ENCODE measurements at regions not wholly inside any gene's neighbourhood (a gene's known extent, or its start where the extent isn't known, plus 50 kb on each side); places are given as distances from the start of the nearest gene placed in this dataset.
"Not testable (repeated sequence)": the region's sequence is repeated elsewhere in the genome, so short reads cannot be mapped to it uniquely, and the experiment has no call there.

DNA sequence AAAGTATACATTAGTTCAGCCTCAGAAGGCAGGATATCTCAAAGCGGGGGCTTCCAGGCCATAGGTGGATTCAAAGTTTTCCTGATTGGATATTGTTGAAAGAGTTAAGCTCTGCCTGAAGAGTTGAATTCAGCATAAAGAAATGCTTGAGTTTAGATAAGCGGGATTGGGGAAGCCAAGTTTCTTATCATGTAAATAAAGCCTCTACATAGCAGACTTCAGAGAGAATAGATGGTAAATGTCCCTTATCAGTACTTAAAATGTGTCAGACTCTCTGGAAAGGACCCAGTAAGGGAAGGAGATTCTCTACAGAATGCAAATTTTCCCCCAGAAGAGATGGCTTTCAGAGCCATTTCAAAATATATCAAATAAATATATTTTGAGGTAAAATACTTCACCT lies 423.5 kb downstream of the SHISA9 start:
- intact Hi-C loops (cut with micrococcal nuclease), result no loop called here
- Mint-ChIP-seq H3K4me3 (no peak overlapping the region), H3K36me3 (ENCODE audit: low read depth) (no peaks in the 10 kb centered on the region), H3K9me3 (peaks cover 8% of the 10 kb centered on the region), H3K4me1 (no peaks in the 10 kb centered on the region), H3K27me3 (no peaks in the 10 kb centered on the region), H3K27ac (no peak overlapping the region)
- DNase-seq, result no peak

GRCh38 chr16:13325396-13325795 lies 424.0 kb downstream of the SHISA9 start:
- H3K36me3 Mint-ChIP-seq (ENCODE audit: low read depth), result no peaks in the 10 kb centered on the region
- H3K4me1 Mint-ChIP-seq, result no peaks in the 10 kb centered on the region
- intact Hi-C loops (cut with micrococcal nuclease), result no loop called here
- peaks cover 8% of the 10 kb centered on the region for H3K9me3 Mint-ChIP-seq
- no peak for DNase-seq
- H3K27me3 Mint-ChIP-seq, result no peaks in the 10 kb centered on the region
- H3K4me3 Mint-ChIP-seq, result no peak overlapping the region
- no peak overlapping the region for H3K27ac Mint-ChIP-seq

- peaks cover 5% of the 10 kb centered on the region for H3K9me3 Mint-ChIP-seq
- intact Hi-C loops (cut with micrococcal nuclease), result no loop called here
- H3K27ac Mint-ChIP-seq, result no peak overlapping the region
- no peak for DNase-seq
- no peak overlapping the region for H3K4me3 Mint-ChIP-seq
- H3K27me3 Mint-ChIP-seq, result no peaks in the 10 kb centered on the region
- no peaks in the 10 kb centered on the region for H3K4me1 Mint-ChIP-seq
- no peaks in the 10 kb centered on the region for H3K36me3 Mint-ChIP-seq (ENCODE audit: low read depth)
Observed at GRCh38 chr16:13331918-13332317, 430.5 kb downstream of the SHISA9 start.

DNA sequence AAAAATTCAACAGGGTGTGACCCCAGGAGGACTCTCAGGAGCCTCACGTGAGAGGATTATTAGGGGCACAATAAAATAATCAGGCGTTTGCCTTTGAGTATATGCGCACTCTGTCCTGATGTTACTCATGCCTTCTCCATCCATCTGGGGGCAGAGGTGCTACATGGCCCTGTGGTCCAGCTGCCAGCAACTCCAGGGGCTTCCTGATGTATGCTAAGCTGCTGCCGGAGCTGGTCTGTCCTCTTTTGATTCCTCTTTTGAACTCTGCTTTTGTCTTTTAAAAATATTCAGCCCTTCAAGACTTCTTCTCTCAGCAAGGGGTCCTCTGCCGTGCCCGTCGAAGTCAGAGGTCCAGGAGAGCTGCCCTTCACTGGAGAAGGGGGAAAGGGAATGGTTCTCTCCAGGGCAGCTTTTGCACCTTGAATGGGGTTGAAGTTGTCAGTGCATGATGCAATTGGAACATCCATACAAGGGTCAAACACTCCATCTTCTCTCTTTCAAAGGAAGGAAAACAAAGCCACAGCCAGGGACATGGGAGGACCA lies 431.4 kb downstream of the SHISA9 start:
- no peak for DNase-seq
- intact Hi-C loops (cut with micrococcal nuclease), result no loop called here
- peaks cover 5% of the 10 kb centered on the region for H3K9me3 Mint-ChIP-seq
- H3K27me3 Mint-ChIP-seq, result no peaks in the 10 kb centered on the region
- no peaks in the 10 kb centered on the region for H3K4me1 Mint-ChIP-seq
- no peak overlapping the region for H3K4me3 Mint-ChIP-seq
- H3K36me3 Mint-ChIP-seq (ENCODE audit: low read depth), result no peaks in the 10 kb centered on the region
- H3K27ac Mint-ChIP-seq, result no peak overlapping the region

GRCh38 chr16:13333336-13333735 lies 431.9 kb downstream of the SHISA9 start:
- Mint-ChIP-seq H3K27ac (no peak overlapping the region), H3K4me1 (no peaks in the 10 kb centered on the region), H3K36me3 (ENCODE audit: low read depth) (no peaks in the 10 kb centered on the region), H3K9me3 (peaks cover 5% of the 10 kb centered on the region), H3K4me3 (no peak overlapping the region), H3K27me3 (no peaks in the 10 kb centered on the region)
- intact Hi-C loops (cut with micrococcal nuclease), result no loop called here
- no peak for DNase-seq

GRCh38 chr16:13335879-13336278 lies 434.5 kb downstream of the SHISA9 start:
- Mint-ChIP-seq H3K4me1 (no peaks in the 10 kb centered on the region), H3K4me3 (no peak overlapping the region), H3K9me3 (no peaks in the 10 kb centered on the region), H3K27ac (no peak overlapping the region), H3K27me3 (no peaks in the 10 kb centered on the region), H3K36me3 (ENCODE audit: low read depth) (no peaks in the 10 kb centered on the region)
- DNase-seq, result no peak
- intact Hi-C loops (cut with micrococcal nuclease), result no loop called here

DNA sequence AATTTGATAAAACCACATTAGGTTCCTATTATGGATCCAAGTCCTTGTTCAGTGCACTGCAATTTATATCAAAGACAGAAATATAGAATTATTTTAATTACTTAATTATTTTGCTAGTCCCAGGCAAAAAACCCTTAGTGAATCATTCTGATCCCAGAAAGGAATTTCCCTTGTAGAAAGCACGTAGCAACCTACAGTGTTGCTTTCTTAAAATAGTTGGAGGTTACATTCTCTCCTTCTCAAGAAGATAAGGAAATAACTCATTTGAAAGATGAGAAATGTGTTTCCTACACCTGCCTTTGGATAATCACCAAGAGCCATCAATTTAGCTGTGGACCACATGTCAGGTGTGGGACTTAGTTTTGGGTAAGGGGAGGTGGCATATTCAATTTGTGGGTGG lies 434.9 kb downstream of the SHISA9 start:
- H3K4me3 Mint-ChIP-seq, result no peak overlapping the region
- intact Hi-C loops (cut with micrococcal nuclease), result no loop called here
- H3K4me1 Mint-ChIP-seq, result no peaks in the 10 kb centered on the region
- H3K27me3 Mint-ChIP-seq, result no peaks in the 10 kb centered on the region
- H3K27ac Mint-ChIP-seq, result no peak overlapping the region
- no peak for DNase-seq
- no peaks in the 10 kb centered on the region for H3K9me3 Mint-ChIP-seq
- no peaks in the 10 kb centered on the region for H3K36me3 Mint-ChIP-seq (ENCODE audit: low read depth)

DNA sequence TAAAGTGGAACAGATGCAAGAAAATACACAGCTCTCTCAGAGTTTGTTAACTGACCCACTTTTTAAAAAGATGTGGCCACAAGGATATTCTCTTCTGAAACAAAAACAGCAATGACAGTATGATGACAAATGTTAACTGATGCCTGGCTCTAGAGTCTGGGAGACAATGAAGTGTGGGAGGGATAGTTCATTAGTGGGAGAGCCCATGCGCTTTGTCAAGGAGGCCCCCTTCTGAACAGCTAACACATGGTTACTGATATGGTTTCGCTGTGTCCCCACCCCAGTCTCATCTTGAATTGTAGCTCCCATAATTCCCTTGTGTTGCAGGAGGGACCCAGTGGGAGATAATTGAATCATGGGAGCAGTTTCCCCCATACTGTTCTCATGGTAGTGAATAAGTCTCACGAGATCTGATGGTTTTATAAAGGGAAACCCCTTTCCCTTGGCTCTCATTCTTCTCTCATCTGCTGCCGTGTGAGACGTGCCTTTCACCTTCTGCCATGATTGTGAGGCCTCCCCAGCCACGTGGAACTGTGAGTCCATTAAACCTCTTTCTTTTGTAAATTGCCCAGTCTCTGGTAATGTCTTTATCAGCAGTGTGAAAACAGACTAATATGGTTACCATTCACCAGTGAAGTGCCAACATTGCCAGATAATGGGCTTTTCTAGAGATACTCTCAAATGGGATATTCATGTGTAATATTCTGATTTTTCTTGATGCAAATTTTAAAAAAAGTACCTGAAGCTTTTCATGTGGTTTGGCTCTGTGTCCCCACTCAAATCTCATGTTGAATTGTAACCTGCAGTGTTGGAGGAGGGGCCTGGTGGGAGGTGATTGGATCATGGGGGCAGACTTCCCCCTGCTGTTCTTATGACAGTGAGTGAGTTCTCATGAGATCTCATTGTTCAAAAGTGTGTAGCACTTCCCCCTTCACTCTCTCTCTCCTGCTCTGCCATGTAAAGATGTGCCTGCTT lies 435.8 kb downstream of the SHISA9 start:
- H3K27ac Mint-ChIP-seq; DNase-seq; H3K36me3 Mint-ChIP-seq (ENCODE audit: low read depth); H3K4me3 Mint-ChIP-seq; H3K4me1 Mint-ChIP-seq; H3K9me3 Mint-ChIP-seq; H3K27me3 Mint-ChIP-seq; intact Hi-C loops (cut with micrococcal nuclease): not testable (repeated sequence)

- Mint-ChIP-seq H3K9me3 (no peaks in the 10 kb centered on the region), H3K27me3 (no peaks in the 10 kb centered on the region), H3K36me3 (ENCODE audit: low read depth) (no peaks in the 10 kb centered on the region), H3K4me3 (no peak overlapping the region), H3K4me1 (no peaks in the 10 kb centered on the region), H3K27ac (no peak overlapping the region)
- DNase-seq, result no peak
- intact Hi-C loops (cut with micrococcal nuclease), result no loop called here
Observed at GRCh38 chr16:13338044-13338443, 436.6 kb downstream of the SHISA9 start.

- H3K4me1 Mint-ChIP-seq, result no peaks in the 10 kb centered on the region
- no peak overlapping the region for H3K27ac Mint-ChIP-seq
- DNase-seq, result no peak
Observed at GRCh38 chr16:13342675-13343074, 441.3 kb downstream of the SHISA9 start.

DNA sequence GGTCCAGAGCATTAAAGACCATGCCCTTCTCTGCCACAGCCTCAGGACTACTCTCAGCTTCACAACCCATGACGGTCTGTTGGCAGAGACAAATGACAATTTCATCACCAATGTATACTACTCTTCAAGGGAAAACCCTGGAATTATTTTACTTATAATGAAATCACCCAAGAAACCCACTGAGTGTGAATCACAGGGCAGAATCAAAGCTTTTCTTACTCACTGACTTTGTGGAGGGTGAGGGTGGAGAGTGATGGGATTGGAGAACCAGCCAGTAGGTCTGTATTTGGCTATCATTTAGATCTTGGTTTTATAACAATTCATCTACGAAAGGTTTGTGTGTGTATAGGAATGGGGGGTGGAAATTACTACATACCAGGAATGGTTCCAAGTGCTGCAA lies 442.6 kb downstream of the SHISA9 start:
- H3K4me1 Mint-ChIP-seq, result no peaks in the 10 kb centered on the region
- H3K4me3 Mint-ChIP-seq, result no peak overlapping the region
- H3K36me3 Mint-ChIP-seq (ENCODE audit: low read depth), result no peaks in the 10 kb centered on the region
- H3K27ac Mint-ChIP-seq, result no peak overlapping the region
- no peak for DNase-seq
- H3K9me3 Mint-ChIP-seq, result no peaks in the 10 kb centered on the region
- intact Hi-C loops (cut with micrococcal nuclease), result no loop called here
- H3K27me3 Mint-ChIP-seq, result no peaks in the 10 kb centered on the region

More at GRCh38 chr16:13342675-13343074, 441.3 kb downstream of the SHISA9 start:
- no peak overlapping the region for H3K4me3 Mint-ChIP-seq
- H3K27me3 Mint-ChIP-seq, result no peaks in the 10 kb centered on the region
- no peaks in the 10 kb centered on the region for H3K36me3 Mint-ChIP-seq (ENCODE audit: low read depth)
- intact Hi-C loops (cut with micrococcal nuclease), result no loop called here
- no peaks in the 10 kb centered on the region for H3K9me3 Mint-ChIP-seq

- Mint-ChIP-seq H3K27ac (no peak overlapping the region), H3K9me3 (no peaks in the 10 kb centered on the region), H3K27me3 (no peaks in the 10 kb centered on the region), H3K4me3 (no peak overlapping the region), H3K36me3 (ENCODE audit: low read depth) (no peaks in the 10 kb centered on the region), H3K4me1 (no peaks in the 10 kb centered on the region)
- intact Hi-C loops (cut with micrococcal nuclease), result no loop called here
- no peak for DNase-seq
Observed at GRCh38 chr16:13348416-13348815, 447.0 kb downstream of the SHISA9 start.

GRCh38 chr16:13350000-13350399 lies 448.6 kb downstream of the SHISA9 start:
- DNase-seq, result no peak
- H3K36me3 Mint-ChIP-seq (ENCODE audit: low read depth), result no peaks in the 10 kb centered on the region
- no peaks in the 10 kb centered on the region for H3K4me1 Mint-ChIP-seq
- H3K4me3 Mint-ChIP-seq, result no peak overlapping the region
- H3K9me3 Mint-ChIP-seq, result no peaks in the 10 kb centered on the region
- no peak overlapping the region for H3K27ac Mint-ChIP-seq
- intact Hi-C loops (cut with micrococcal nuclease), result no loop called here
- no peaks in the 10 kb centered on the region for H3K27me3 Mint-ChIP-seq

DNA sequence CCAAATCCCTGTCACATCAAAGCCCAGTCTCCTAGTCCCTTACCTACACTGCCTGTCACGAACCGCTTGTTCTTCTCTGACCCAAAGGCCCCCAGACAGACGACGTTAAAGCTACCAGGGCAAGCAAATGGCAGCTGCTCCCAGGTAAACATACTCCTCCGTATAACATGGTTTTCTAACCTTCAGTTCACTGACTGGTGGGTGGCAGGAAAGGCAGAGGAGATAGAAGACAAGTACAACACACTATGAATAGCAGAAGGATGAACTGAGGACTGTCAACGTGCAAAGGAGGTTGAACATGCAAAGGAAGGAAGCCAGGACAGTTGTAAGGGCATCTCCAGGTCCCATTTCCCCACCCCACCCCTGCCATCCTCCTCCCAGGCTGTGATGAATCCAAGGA lies 449.8 kb downstream of the SHISA9 start:
- no peaks in the 10 kb centered on the region for H3K9me3 Mint-ChIP-seq
- H3K27me3 Mint-ChIP-seq, result no peaks in the 10 kb centered on the region
- H3K36me3 Mint-ChIP-seq (ENCODE audit: low read depth), result no peaks in the 10 kb centered on the region
- no peaks in the 10 kb centered on the region for H3K4me1 Mint-ChIP-seq
- no peak overlapping the region for H3K27ac Mint-ChIP-seq
- intact Hi-C loops (cut with micrococcal nuclease), result no loop called here
- no peak overlapping the region for H3K4me3 Mint-ChIP-seq
- DNase-seq, result no peak
